Upper lobe of left lung (tissue), 6 donors: ENCODE measurements at regions not wholly inside any gene's neighbourhood (a gene's known extent, or its start where the extent isn't known, plus 50 kb on each side); places are given as distances from the start of the nearest gene placed in this dataset.
A peak's percentile ranks its signal among the peaks of the same experiment; 100 is the strongest.

Source experiments
- ATAC-seq, 2 donors: fragments of 200-7000 bp; cut with Tn5 transposase; one replicate each; pipeline ENCODE4 v1.9.1; 2022; ENCODE audit warnings: mild to moderate bottlenecking in 2 of 2, moderate library complexity in 2 of 2; ENCODE audit not compliant: low FRiP score in 2 of 2
- DNase-seq, 2 donors: peaks; one replicate each; pipeline ENCODE4 v3.0.0-alpha.2; 2019 to 2020
- H3K27ac ChIP-seq, 4 donors: fragments of 200-600 bp; sonication (generic); one replicate each; pipeline ENCODE4 v1.5.1; 2016 to 2019
- H3K27me3 ChIP-seq, 4 donors: fragments of 200-600 bp; sonication (generic); one replicate each; pipeline ENCODE4 v1.5.1; 2017 to 2019
- H3K36me3 ChIP-seq, 4 donors: fragments of 200-600 bp; sonication (generic); one replicate each; pipeline ENCODE4 v1.5.1; 2016 to 2019
- H3K4me1 ChIP-seq, 4 donors: fragments of 200-600 bp; sonication (generic); one replicate each; pipeline ENCODE4 v1.5.1; 2018 to 2019
- H3K4me3 ChIP-seq, 4 donors: fragments of 200-600 bp; sonication (generic); one replicate each; pipeline ENCODE4 v1.5.1; 2017 to 2019; ENCODE audit warnings: mild to moderate bottlenecking in 2 of 4, moderate library complexity in 1 of 4
- H3K9me3 ChIP-seq, 4 donors: fragments of 200-600 bp; sonication (generic); one replicate each; pipeline ENCODE4 v1.5.1; 2018 to 2019
- EP300 ChIP-seq, 4 donors: sonication (generic); formaldehyde crosslinking; IDR thresholded peaks; one replicate each; pipeline ENCODE4 v1.5.1; 2017; ENCODE audit warnings: antibody characterized with exemption in 4 of 4, control low read depth in 2 of 4
- POLR2A ChIP-seq, 4 donors: fragments of 450-650 bp; IDR thresholded peaks; one replicate each; pipeline ENCODE4 v1.5.1; 2016 to 2017; ENCODE audit warnings: antibody characterized with exemption in 4 of 4, mild to moderate bottlenecking in 2 of 4
- POLR2AphosphoS5 ChIP-seq, 2 donors: sonication (generic); formaldehyde crosslinking; IDR thresholded peaks; one replicate each; pipeline ENCODE4 v1.5.1; 2017; ENCODE audit warnings: antibody characterized with exemption in 2 of 2
- WGBS, 2 donors: methylation state at CpG; one replicate each; pipeline ENCODE4 v1.1.5; 2017 to 2018; 5-methylcytosine and 5-hydroxymethylcytosine counted together
- TF ChIP-seq, protein P1 (sequence below), 6 experiments: fragments of 450-650 bp in 4 of 6; fragments of 200-600 bp in 2 of 6; sonication (generic) in 2 of 6; IDR thresholded peaks; one replicate each; pipeline ENCODE4 v1.5.1; 2016 to 2019; ENCODE audit warnings: antibody characterized with exemption in 6 of 6
- donor health status: DM: no; HTN: no; CAD: no; lungs with moderate emphysema.
- donor health status: DM: no; HTN: yes; CAD: no; lungs with severe emphysema.

DNA sequence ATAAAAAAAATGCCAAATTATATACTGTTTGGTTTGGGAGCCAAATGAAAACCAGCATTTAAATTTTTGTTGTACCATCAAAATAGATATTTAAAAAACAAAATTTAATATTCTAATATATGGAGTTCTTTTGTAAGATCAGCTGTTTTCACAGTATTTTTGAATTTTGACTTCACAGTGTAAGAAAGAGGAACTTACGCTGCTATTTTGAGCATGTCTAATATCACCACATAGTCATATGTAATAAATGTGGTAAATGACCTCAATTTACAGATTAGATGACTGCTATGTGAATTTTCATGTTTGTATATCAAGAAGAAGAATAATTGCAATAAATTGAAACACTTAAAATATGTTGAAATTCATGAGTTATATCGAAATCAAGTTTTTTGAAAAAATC, 189.6 kb downstream of the ARRDC4 start:
- TF ChIP-seq EP300 (IDR thresholded peaks at IDR 0.05) (no peak), POLR2AphosphoS5 (IDR thresholded peaks at IDR 0.05) (no peak), POLR2A (IDR thresholded peaks at IDR 0.05) (no peak)
- TF ChIP-seq, protein P1, sequence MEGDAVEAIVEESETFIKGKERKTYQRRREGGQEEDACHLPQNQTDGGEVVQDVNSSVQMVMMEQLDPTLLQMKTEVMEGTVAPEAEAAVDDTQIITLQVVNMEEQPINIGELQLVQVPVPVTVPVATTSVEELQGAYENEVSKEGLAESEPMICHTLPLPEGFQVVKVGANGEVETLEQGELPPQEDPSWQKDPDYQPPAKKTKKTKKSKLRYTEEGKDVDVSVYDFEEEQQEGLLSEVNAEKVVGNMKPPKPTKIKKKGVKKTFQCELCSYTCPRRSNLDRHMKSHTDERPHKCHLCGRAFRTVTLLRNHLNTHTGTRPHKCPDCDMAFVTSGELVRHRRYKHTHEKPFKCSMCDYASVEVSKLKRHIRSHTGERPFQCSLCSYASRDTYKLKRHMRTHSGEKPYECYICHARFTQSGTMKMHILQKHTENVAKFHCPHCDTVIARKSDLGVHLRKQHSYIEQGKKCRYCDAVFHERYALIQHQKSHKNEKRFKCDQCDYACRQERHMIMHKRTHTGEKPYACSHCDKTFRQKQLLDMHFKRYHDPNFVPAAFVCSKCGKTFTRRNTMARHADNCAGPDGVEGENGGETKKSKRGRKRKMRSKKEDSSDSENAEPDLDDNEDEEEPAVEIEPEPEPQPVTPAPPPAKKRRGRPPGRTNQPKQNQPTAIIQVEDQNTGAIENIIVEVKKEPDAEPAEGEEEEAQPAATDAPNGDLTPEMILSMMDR (IDR thresholded peaks at IDR 0.05) = no peak
- ATAC-seq (no peak), DNase-seq (no peak)
- no peaks in the 10 kb centered on the region for H3K4me1 ChIP-seq
- H3K27me3 ChIP-seq = no peaks in the 10 kb centered on the region
- H3K9me3 ChIP-seq = no peaks in the 10 kb centered on the region
- no peaks in the 10 kb centered on the region for H3K36me3 ChIP-seq
- 62 to 75% methylated on average over 2 of the region's 2 CpGs for WGBS, 2 donors
- no peak overlapping the region for H3K27ac ChIP-seq
- no peak overlapping the region for H3K4me3 ChIP-seq

DNA sequence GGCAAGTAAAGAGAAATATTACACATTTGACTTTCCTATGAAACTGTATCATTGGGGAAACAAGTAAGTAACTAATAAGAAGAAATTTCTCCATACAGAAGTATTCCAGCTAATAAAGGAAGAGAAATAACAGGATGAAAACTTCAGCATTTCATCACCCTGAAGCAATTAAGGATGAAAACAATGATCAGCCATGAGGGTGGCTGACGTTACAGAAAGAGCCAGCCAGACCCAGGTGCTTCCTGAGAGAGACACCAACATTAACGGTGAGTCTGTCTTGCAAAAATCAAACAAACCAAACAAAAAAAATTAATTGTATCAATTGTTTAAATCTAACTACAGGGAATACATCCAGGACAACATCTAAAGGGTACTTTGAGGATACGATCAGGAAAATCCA, 190.0 kb downstream of the ARRDC4 start:
- no peak overlapping the region for H3K4me3 ChIP-seq
- H3K9me3 ChIP-seq = no peaks in the 10 kb centered on the region
- no peaks in the 10 kb centered on the region for H3K27me3 ChIP-seq
- no peak overlapping the region for H3K27ac ChIP-seq
- no peak for DNase-seq
- no peaks in the 10 kb centered on the region for H3K36me3 ChIP-seq
- 23 to 32% methylated on average over 3 of the region's 3 CpGs for WGBS, 2 donors
- ATAC-seq = no peak
- TF ChIP-seq, protein P1 (IDR thresholded peaks at IDR 0.05) = no peak
- TF ChIP-seq POLR2AphosphoS5 (IDR thresholded peaks at IDR 0.05) (no peak), EP300 (IDR thresholded peaks at IDR 0.05) (no peak), POLR2A (IDR thresholded peaks at IDR 0.05) (no peak)
- no peaks in the 10 kb centered on the region for H3K4me1 ChIP-seq

DNA sequence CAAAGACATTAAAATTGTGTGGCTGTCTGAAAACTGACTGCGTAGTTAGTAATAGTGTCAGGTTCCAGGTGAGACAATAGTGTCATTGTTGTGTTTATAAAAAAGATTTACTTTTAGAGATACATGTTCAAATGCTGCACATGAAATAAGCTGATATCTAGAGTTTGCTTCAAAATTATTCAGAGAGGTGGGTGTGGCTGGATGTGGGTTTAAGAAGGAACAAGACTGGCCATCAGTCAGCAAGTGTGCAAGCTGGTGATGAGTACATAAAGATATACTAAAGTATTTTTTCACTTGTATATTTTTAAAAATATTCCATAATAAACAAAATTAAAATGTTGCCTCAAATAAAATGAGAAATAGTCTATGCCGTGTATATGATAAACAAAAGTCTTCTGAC, 190.6 kb downstream of the ARRDC4 start:
- TF ChIP-seq POLR2A (IDR thresholded peaks at IDR 0.05) (no peak), POLR2AphosphoS5 (IDR thresholded peaks at IDR 0.05) (no peak)
- 73 to 75% methylated on average over 2 of the region's 2 CpGs for WGBS, 2 donors
- no peaks in the 10 kb centered on the region for H3K27me3 ChIP-seq
- DNase-seq = no peak
- H3K9me3 ChIP-seq = no peaks in the 10 kb centered on the region
- ATAC-seq = no peak
- H3K4me3 ChIP-seq = no peak overlapping the region
- no peaks in the 10 kb centered on the region for H3K4me1 ChIP-seq
- no peak overlapping the region for H3K27ac ChIP-seq
- H3K36me3 ChIP-seq = no peaks in the 10 kb centered on the region

DNA sequence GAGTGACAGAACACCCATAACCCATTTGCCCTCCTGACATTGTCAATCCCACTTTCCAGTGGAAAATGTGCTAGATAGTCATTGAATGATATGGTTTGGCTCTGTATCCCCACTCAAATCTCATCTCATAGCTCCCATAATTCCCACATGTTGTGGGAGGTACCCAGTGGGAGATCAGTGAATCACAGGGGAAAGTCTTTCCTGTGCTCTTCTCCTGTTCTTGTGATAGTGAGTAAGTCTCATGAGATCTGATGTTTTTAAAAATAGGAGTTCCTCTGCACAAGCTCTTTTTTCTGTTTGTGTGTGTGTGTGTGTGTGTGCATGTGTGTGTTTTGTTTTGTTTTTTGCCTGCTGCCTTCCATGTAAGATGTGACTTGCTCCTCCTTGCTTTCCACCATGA, 191.7 kb downstream of the ARRDC4 start:
- DNase-seq = no peak

DNA sequence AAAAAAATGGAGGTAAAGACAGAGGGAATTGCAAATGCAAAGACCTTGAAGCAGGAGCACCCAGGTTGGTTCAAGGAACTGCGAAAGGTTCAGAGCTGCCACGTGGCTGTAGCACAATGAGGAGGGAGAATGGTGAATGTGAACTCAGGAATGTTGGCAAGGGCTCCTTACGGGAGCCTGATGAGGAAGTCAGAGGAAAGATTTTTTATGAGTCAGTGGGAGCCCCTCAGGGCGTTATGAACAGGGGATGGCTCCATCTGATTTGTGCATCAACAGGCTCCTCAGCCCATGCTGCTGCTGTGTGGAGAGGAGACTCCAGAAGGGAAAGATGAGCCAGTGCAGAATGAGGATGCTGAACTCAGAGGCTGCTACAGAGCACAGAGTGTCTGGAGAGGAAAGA, 194.4 kb downstream of the ARRDC4 start:
- ATAC-seq (peak in 1 of 2 donors; percentile 41), DNase-seq (no peak)
- no peak overlapping the region for H3K27ac ChIP-seq
- H3K27me3 ChIP-seq = no peaks in the 10 kb centered on the region
- WGBS, 2 donors = 48 to 50% methylated on average over 4 of the region's 4 CpGs
- no peak for TF ChIP-seq EP300 (IDR thresholded peaks at IDR 0.05)
- H3K4me1 ChIP-seq = no peaks in the 10 kb centered on the region
- no peaks in the 10 kb centered on the region for H3K36me3 ChIP-seq
- no peaks in the 10 kb centered on the region for H3K9me3 ChIP-seq
- no peak overlapping the region for H3K4me3 ChIP-seq

More for the DNA sequence above, 191.7 kb downstream of the ARRDC4 start:
- TF ChIP-seq, protein P1 (IDR thresholded peaks at IDR 0.05) = no peak
- TF ChIP-seq POLR2AphosphoS5 (IDR thresholded peaks at IDR 0.05) (no peak), POLR2A (IDR thresholded peaks at IDR 0.05) (no peak), EP300 (IDR thresholded peaks at IDR 0.05) (no peak)
- Histone ChIP-seq H3K36me3 (no peaks in the 10 kb centered on the region), H3K9me3 (no peaks in the 10 kb centered on the region), H3K27me3 (no peaks in the 10 kb centered on the region), H3K27ac (no peak overlapping the region), H3K4me1 (no peaks in the 10 kb centered on the region), H3K4me3 (no peak overlapping the region)
- ATAC-seq = no peak

DNA sequence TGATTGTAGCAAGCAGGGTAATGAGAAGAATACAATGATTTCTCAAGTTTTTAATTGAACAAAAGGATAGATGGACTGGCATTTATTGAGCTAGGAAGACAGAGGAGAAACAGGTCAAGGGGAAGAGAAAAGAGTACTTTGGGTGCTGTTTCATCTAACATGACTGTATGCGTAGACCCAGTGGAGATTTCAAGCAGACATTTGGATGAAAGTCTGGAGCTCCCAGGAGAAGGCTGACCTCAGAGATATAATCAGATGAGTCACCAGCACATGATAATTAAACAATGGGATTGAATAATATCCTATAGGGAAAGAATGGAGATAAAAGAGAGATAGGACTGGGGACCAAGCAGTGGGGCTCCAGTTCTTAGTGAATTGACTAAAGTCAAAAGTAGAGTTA, 194.9 kb downstream of the ARRDC4 start:
- no peaks in the 10 kb centered on the region for H3K36me3 ChIP-seq
- no peaks in the 10 kb centered on the region for H3K4me1 ChIP-seq
- DNase-seq = no peak
- no peaks in the 10 kb centered on the region for H3K27me3 ChIP-seq
- H3K27ac ChIP-seq = no peak overlapping the region
- ATAC-seq = no peak
- H3K9me3 ChIP-seq = no peaks in the 10 kb centered on the region
- H3K4me3 ChIP-seq = no peak overlapping the region
- 87 to 91% methylated on average over 1 of the region's 1 CpG for WGBS, 2 donors
- TF ChIP-seq, protein P1 (IDR thresholded peaks at IDR 0.05) = no peak
- TF ChIP-seq POLR2A (IDR thresholded peaks at IDR 0.05) = no peak
